ENCODE measurements at regions not wholly inside any gene's neighbourhood (a gene's known extent, or its start where the extent isn't known, plus 50 kb on each side); places are given as distances from the start of the nearest gene placed in this dataset.

GRCh38 chr10:130757271-130757670, 554.2 kb downstream of the TCERG1L start:
- TF ChIP-seq CTCF (IDR thresholded peaks at IDR 0.05) (no peak), POLR2A (IDR thresholded peaks at IDR 0.05) (no peak), EP300 (IDR thresholded peaks at IDR 0.05; ENCODE audit: low read depth) (no peak)
